HCT116 (cell line): ENCODE measurements at regions not wholly inside any gene's neighbourhood (a gene's known extent, or its start where the extent isn't known, plus 50 kb on each side); places are given as distances from the start of the nearest gene placed in this dataset.

ENCODE experiments used
- ATAC-seq: fragments of 200-7000 bp; cut with Tn5 transposase; 2 replicates; pipeline ENCODE4 v1.9.1; 2020; ENCODE audit warnings: mild to moderate bottlenecking, moderate library complexity
- BruUV-seq: library from RNA; stranded (reverse); fragments of 400-500 nt; replicated peaks from 2 replicates; lab custom pipeline; 2021; lab: Mats Ljungman, UMichigan
- CTCF ChIA-PET: fragments of 300-600 bp; sonication (Branson Sonifier 250); formaldehyde crosslinking; loops from one replicate; lab custom pipeline; 2021; ENCODE audit warnings: antibody characterized with exemption; lab: Charles Lee
- POLR2A ChIA-PET: fragments of 300-600, 350-600 bp; sonication (Branson Sonifier 250); formaldehyde crosslinking; loops from one replicate; lab custom pipeline; 2021; ENCODE audit warnings: antibody characterized with exemption; lab: Charles Lee
- RAD21 ChIA-PET, 2 experiments: fragments of 300-600 bp; sonication (Branson Sonifier 250); formaldehyde crosslinking; loops; one replicate each; lab custom pipeline; 2023; ENCODE audit warnings: low total read pairs in 2 of 2; ENCODE audit not compliant: uncharacterized antibody in 2 of 2, unreplicated experiment in 2 of 2, low non-redundant PET in 1 of 2; lab: Charles Lee
- DNase-seq: peaks from one replicate; pipeline ENCODE4 v3.0.0-alpha.2; 2010; ENCODE audit warnings: low read depth, low spot score
- H2AFZ ChIP-seq: fragments of 200-600 bp; shearing (Covaris generic), sonication (generic); 2 replicates; pipeline ENCODE4 v1.6.1; 2017; ENCODE audit warnings: low read depth, mixed run types, mixed read lengths, antibody characterized with exemption, low read length; ENCODE audit not compliant: poor library complexity, severe bottlenecking
- H3K27ac ChIP-seq: 2 replicates; pipeline ENCODE4 v1.5.1; 2012; ENCODE audit warnings: low read depth, low read length
- H3K27me3 ChIP-seq: fragments of 200-600 bp; sonication (generic); 2 replicates; pipeline ENCODE4 v1.6.1; 2016; ENCODE audit warnings: mixed run types, low read length, mixed read lengths; ENCODE audit not compliant: insufficient read depth
- H3K36me3 ChIP-seq, 2 experiments: fragments of 200-500 bp in 1 of 2; fragments of 200-600 bp in 1 of 2; sonication (Bioruptor generic) in 1 of 2; sonication (generic) in 1 of 2; 2 replicates each; pipeline versions ENCODE4 v1.5.1 to v1.6.1; 2014 to 2016; ENCODE audit warnings: low read length in 2 of 2, inconsistent platforms in 1 of 2, mixed read lengths in 1 of 2, mixed run types in 1 of 2; ENCODE audit not compliant: insufficient read depth in 2 of 2, control insufficient read depth in 1 of 2
- H3K4me1 ChIP-seq, 2 experiments: fragments of 200-600 bp in 1 of 2; sonication (generic) in 1 of 2; 2 replicates each; pipeline versions ENCODE4 v1.5.1 to v1.6.1; 2012 to 2017; ENCODE audit warnings: low read length in 2 of 2, inconsistent platforms in 1 of 2, mild to moderate bottlenecking in 1 of 2, mixed read lengths in 1 of 2, mixed run types in 1 of 2, moderate library complexity in 1 of 2; ENCODE audit not compliant: insufficient read depth in 2 of 2, control insufficient read depth in 1 of 2
- H3K4me2 ChIP-seq: fragments of 200-600 bp; sonication (generic); 2 replicates; pipeline ENCODE4 v1.6.1; 2017; ENCODE audit warnings: mixed run types, low read length, mixed read lengths
- H3K4me3 ChIP-seq, 2 experiments: fragments of 200-600 bp in 1 of 2; sonication (generic) in 1 of 2; replicated peaks in 1 of 2; 2 replicates each; pipeline ENCODE4 v1.5.1; 2011 to 2016; ENCODE audit warnings: low read length in 2 of 2, control low read depth in 1 of 2, low read depth in 1 of 2, mild to moderate bottlenecking in 1 of 2, mixed read lengths in 1 of 2, mixed run types in 1 of 2
- H3K79me2 ChIP-seq: fragments of 200-600 bp; sonication (generic); 2 replicates; pipeline ENCODE4 v1.6.1; 2017; ENCODE audit warnings: mild to moderate bottlenecking, mixed run types, low read length, moderate library complexity, mixed read lengths; ENCODE audit not compliant: insufficient read depth
- H3K9ac ChIP-seq: fragments of 200-600 bp; sonication (generic); 2 replicates; pipeline ENCODE4 v1.6.1; 2016; ENCODE audit warnings: low read length, mixed read lengths
- H3K9me2 ChIP-seq: fragments of 200-600 bp; sonication (generic), shearing (Covaris generic); 2 replicates; pipeline ENCODE4 v1.6.1; 2017; ENCODE audit warnings: mixed run types, mild to moderate bottlenecking, moderate library complexity; ENCODE audit not compliant: insufficient read depth
- H3K9me3 ChIP-seq, 2 experiments: fragments of 200-500 bp in 1 of 2; fragments of 200-600 bp in 1 of 2; sonication (Bioruptor generic) in 1 of 2; sonication (generic) in 1 of 2; 2 replicates each; pipeline ENCODE4 v1.6.1; 2014 to 2017; ENCODE audit warnings: low read length in 2 of 2, mixed read lengths in 2 of 2, inconsistent platforms in 1 of 2, low read depth in 1 of 2, mild to moderate bottlenecking in 1 of 2, mixed run types in 1 of 2, moderate library complexity in 1 of 2; ENCODE audit not compliant: control insufficient read depth in 1 of 2, insufficient read depth in 1 of 2
- H4K20me1 ChIP-seq: fragments of 200-600 bp; sonication (generic), shearing (Covaris generic); 2 replicates; pipeline ENCODE4 v1.6.1; 2017; ENCODE audit warnings: mixed run types, mild to moderate bottlenecking, moderate library complexity; ENCODE audit not compliant: insufficient read depth
- ATF3 ChIP-seq: IDR thresholded peaks from 2 replicates; pipeline ENCODE4 v1.6.1; 2012
- CBX3 ChIP-seq: IDR thresholded peaks from 2 replicates; pipeline ENCODE4 v1.6.1; 2012; ENCODE audit warnings: low read depth
- ELF1 ChIP-seq: IDR thresholded peaks from 2 replicates; pipeline ENCODE4 v1.6.1; 2012; ENCODE audit warnings: low read depth, borderline replicate concordance
- EZH2 ChIP-seq: fragments of 200-600 bp; sonication (generic); IDR thresholded peaks from 2 replicates; pipeline ENCODE4 v1.6.1; 2017; ENCODE audit warnings: antibody characterized with exemption, mixed run types
- EZH2phosphoT487 ChIP-seq: fragments of 200-600 bp; IDR thresholded peaks from 2 replicates; pipeline ENCODE4 v1.6.1; 2018; ENCODE audit warnings: antibody characterized with exemption, borderline replicate concordance
- FOSL1 ChIP-seq: IDR thresholded peaks from 2 replicates; pipeline ENCODE4 v1.6.1; 2012; ENCODE audit warnings: low read depth
- JUND ChIP-seq: IDR thresholded peaks from 2 replicates; pipeline ENCODE4 v1.6.1; 2012
- MAX ChIP-seq: IDR thresholded peaks from 2 replicates; pipeline ENCODE4 v1.6.1; 2012
- POLR2AphosphoS5 ChIP-seq: IDR thresholded peaks from 2 replicates; pipeline ENCODE4 v1.6.1; 2011; ENCODE audit warnings: mild to moderate bottlenecking, low read depth, low read length, moderate library complexity
- REST ChIP-seq: IDR thresholded peaks from 2 replicates; pipeline ENCODE4 v1.6.1; 2012; ENCODE audit warnings: low read depth
- SIN3A ChIP-seq: IDR thresholded peaks from 2 replicates; pipeline ENCODE4 v1.6.1; 2012; ENCODE audit warnings: low read depth
- SP1 ChIP-seq: IDR thresholded peaks from 2 replicates; pipeline ENCODE4 v1.6.1; 2012; ENCODE audit warnings: low read depth
- YY1 ChIP-seq: IDR thresholded peaks from 2 replicates; pipeline ENCODE4 v1.6.1; 2011; ENCODE audit warnings: low read length, low read depth, moderate library complexity, mild to moderate bottlenecking; ENCODE audit not compliant: insufficient replicate concordance; ENCODE audit errors: extremely low read depth
- ZFX ChIP-seq: fragments of 450-650 bp; IDR thresholded peaks from 2 replicates; pipeline ENCODE4 v1.6.1; 2017
- ZNF274 ChIP-seq: fragments of 200-500 bp; sonication (Bioruptor generic); IDR thresholded peaks from 2 replicates; pipeline ENCODE4 v1.6.1; 2014; ENCODE audit warnings: mild to moderate bottlenecking, low read depth, low read length, inconsistent platforms
- intact Hi-C: fragments of 100-400 bp; cut with micrococcal nuclease; formaldehyde crosslinking; loops from 2 replicates; pipeline ENCODE4 v1.10.0; 2022

DNA sequence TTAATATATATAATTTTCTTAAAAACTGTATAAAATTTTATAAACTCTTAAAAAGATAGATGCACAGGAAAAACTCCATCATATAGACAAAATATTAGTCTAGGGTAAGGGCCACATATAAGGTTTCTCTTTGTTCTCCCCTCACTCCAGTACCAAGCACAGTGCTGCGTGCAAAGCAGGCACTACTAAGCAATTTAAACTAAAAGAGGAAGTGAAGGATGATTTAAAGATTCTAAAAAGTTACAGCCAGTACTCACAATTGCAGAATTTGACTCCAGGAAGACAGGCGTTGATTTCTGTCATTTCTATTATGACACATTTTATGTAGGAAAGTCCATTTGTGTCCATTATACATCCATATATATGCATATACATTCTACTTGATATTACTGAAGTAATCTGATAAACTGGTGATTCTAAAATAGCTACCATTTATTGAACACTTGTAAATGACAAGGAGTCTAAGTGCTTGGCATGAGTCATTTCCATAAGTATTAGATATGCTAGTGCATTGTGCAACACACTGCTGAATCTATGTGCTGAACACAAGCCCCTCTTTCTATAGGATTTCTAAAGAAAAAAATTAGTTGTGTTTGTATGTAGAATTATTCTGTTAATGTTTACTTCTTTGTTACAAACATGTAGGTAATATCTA lies 785.5 kb upstream of the ARRDC4 start:
- ATAC-seq (no peak), DNase-seq (no peak)
- H3K27me3 ChIP-seq: no peaks in the 10 kb centered on the region
- no peak for TF ChIP-seq EZH2
- no peak for TF ChIP-seq SP1
- no peak for TF ChIP-seq MAX
- TF ChIP-seq ZNF274: no peak
- TF ChIP-seq ATF3: no peak
- no peak for TF ChIP-seq REST
- no peak for TF ChIP-seq ELF1
- no peak for TF ChIP-seq SIN3A
- TF ChIP-seq CBX3: no peak
- no peak for TF ChIP-seq JUND
- no peak for TF ChIP-seq ZFX
- TF ChIP-seq YY1: no peak
- TF ChIP-seq POLR2AphosphoS5: no peak
- no peak for TF ChIP-seq EZH2phosphoT487
- TF ChIP-seq FOSL1: no peak
- H3K4me3 ChIP-seq: no peak overlapping the region
- intact Hi-C loops: no loop called here
- H3K9ac ChIP-seq: no peak overlapping the region
- H2AFZ ChIP-seq: no peak overlapping the region
- no peaks in the 10 kb centered on the region for H4K20me1 ChIP-seq
- H3K79me2 ChIP-seq: no peaks in the 10 kb centered on the region
- H3K9me3 ChIP-seq: peaks cover 3 to 11% of the 10 kb centered on the region in 2 experiments; a peak in 2 of 4 replicates
- no peak overlapping the region for H3K27ac ChIP-seq
- H3K4me1 ChIP-seq: no peaks in the 10 kb centered on the region
- H3K36me3 ChIP-seq: no peaks in the 10 kb centered on the region
- BruUV-seq: no TSS peak
- CTCF ChIA-PET: no interaction called here
- RAD21 ChIA-PET: no interaction called here
- no peak overlapping the region for H3K4me2 ChIP-seq
- POLR2A ChIA-PET: no interaction called here
- H3K9me2 ChIP-seq: no peaks in the 10 kb centered on the region
